HCT116 (cell line): ENCODE measurements at regions not wholly inside any gene's neighbourhood (a gene's known extent, or its start where the extent isn't known, plus 50 kb on each side); places are given as distances from the start of the nearest gene placed in this dataset.

Experiments
- CBX3 ChIP-seq: IDR thresholded peaks from 2 replicates; pipeline ENCODE4 v1.6.1; 2012; ENCODE audit warnings: low read depth
- CEBPB ChIP-seq: IDR thresholded peaks from 2 replicates; pipeline ENCODE4 v1.6.1; 2012; ENCODE audit warnings: low read depth
- EZH2 ChIP-seq: fragments of 200-600 bp; sonication (generic); IDR thresholded peaks from 2 replicates; pipeline ENCODE4 v1.6.1; 2017; ENCODE audit warnings: antibody characterized with exemption, mixed run types
- EZH2phosphoT487 ChIP-seq: fragments of 200-600 bp; IDR thresholded peaks from 2 replicates; pipeline ENCODE4 v1.6.1; 2018; ENCODE audit warnings: antibody characterized with exemption, borderline replicate concordance
- MAX ChIP-seq: IDR thresholded peaks from 2 replicates; pipeline ENCODE4 v1.6.1; 2012
- POLR2A ChIP-seq: IDR thresholded peaks from 2 replicates; pipeline ENCODE4 v1.7.0; 2011; ENCODE audit warnings: borderline replicate concordance; ENCODE audit not compliant: insufficient read depth, insufficient read length; ENCODE audit errors: extremely low read depth
- RAD21 ChIP-seq: IDR thresholded peaks from 2 replicates; pipeline ENCODE4 v1.6.1; 2012; ENCODE audit warnings: low read depth, mild to moderate bottlenecking
- SIN3A ChIP-seq: IDR thresholded peaks from 2 replicates; pipeline ENCODE4 v1.6.1; 2012; ENCODE audit warnings: low read depth
- YY1 ChIP-seq: IDR thresholded peaks from 2 replicates; pipeline ENCODE4 v1.6.1; 2011; ENCODE audit warnings: low read length, low read depth, moderate library complexity, mild to moderate bottlenecking; ENCODE audit not compliant: insufficient replicate concordance; ENCODE audit errors: extremely low read depth
- ZFX ChIP-seq: fragments of 450-650 bp; IDR thresholded peaks from 2 replicates; pipeline ENCODE4 v1.6.1; 2017
- TF ChIP-seq, protein P1 (sequence below), 3 experiments: fragments of 200-600 bp in 1 of 3; sonication (generic) in 1 of 3; IDR thresholded peaks in 2 of 3; conservative IDR thresholded peaks in 1 of 3; 2 replicates each; pipeline ENCODE4 v1.5.1; 2012 to 2017; ENCODE audit warnings: low read depth in 2 of 3, low read length in 2 of 3, antibody characterized with exemption in 1 of 3, borderline replicate concordance in 1 of 3, control low read depth in 1 of 3, mild to moderate bottlenecking in 1 of 3, mixed read lengths in 1 of 3, mixed run types in 1 of 3, moderate library complexity in 1 of 3; ENCODE audit not compliant: insufficient read depth in 1 of 3
- TF ChIP-seq, protein P2 (sequence below): IDR thresholded peaks from 2 replicates; pipeline ENCODE4 v1.6.1; 2012

- TF ChIP-seq EZH2phosphoT487, result no peak
- TF ChIP-seq POLR2A, result no peak
- no peak for TF ChIP-seq YY1
- no peak for TF ChIP-seq CBX3
- no peak for TF ChIP-seq MAX
- no peak for TF ChIP-seq SIN3A
- TF ChIP-seq, protein P1, sequence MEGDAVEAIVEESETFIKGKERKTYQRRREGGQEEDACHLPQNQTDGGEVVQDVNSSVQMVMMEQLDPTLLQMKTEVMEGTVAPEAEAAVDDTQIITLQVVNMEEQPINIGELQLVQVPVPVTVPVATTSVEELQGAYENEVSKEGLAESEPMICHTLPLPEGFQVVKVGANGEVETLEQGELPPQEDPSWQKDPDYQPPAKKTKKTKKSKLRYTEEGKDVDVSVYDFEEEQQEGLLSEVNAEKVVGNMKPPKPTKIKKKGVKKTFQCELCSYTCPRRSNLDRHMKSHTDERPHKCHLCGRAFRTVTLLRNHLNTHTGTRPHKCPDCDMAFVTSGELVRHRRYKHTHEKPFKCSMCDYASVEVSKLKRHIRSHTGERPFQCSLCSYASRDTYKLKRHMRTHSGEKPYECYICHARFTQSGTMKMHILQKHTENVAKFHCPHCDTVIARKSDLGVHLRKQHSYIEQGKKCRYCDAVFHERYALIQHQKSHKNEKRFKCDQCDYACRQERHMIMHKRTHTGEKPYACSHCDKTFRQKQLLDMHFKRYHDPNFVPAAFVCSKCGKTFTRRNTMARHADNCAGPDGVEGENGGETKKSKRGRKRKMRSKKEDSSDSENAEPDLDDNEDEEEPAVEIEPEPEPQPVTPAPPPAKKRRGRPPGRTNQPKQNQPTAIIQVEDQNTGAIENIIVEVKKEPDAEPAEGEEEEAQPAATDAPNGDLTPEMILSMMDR (IDR thresholded peaks at IDR 0.05 in 2 of 3, conservative IDR thresholded peaks at IDR 0.05 in 1 of 3; ENCODE audit: borderline replicate concordance in 1 of 3, insufficient read depth in 1 of 3, low read depth in 2 of 3, low read length in 2 of 3), result no peak
- TF ChIP-seq ZFX, result no peak
- TF ChIP-seq RAD21, result no peak
- no peak for TF ChIP-seq CEBPB
- no peak for TF ChIP-seq EZH2
- TF ChIP-seq, protein P2, sequence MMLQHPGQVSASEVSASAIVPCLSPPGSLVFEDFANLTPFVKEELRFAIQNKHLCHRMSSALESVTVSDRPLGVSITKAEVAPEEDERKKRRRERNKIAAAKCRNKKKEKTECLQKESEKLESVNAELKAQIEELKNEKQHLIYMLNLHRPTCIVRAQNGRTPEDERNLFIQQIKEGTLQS, result no peak
Measured at GRCh38 chr6:120951258-120951657, 383.0 kb downstream of the TBC1D32 start.
